Activated naive CD8-positive, alpha-beta T cell treated with anti-CD3 and anti-CD28 coated beads, Interleukin-2, amount 50 U/mL, for 24 hours (primary cell): ENCODE measurements at regions not wholly inside any gene's neighbourhood (a gene's known extent, or its start where the extent isn't known, plus 50 kb on each side); places are given as distances from the start of the nearest gene placed in this dataset.

Source experiments
- ATAC-seq: fragments of 150-1000 bp; cut with Tn5 transposase; one replicate; pipeline ENCODE4 v1.10.0; 2021
- DNase-seq: peaks from one replicate; pipeline ENCODE4 v3.0.0; 2021
- H3K27ac Mint-ChIP-seq: one replicate; pipeline ENCODE4 v1.8.0; 2021; ENCODE audit warnings: mild to moderate bottlenecking, mixed read lengths
- H3K27me3 Mint-ChIP-seq: one replicate; pipeline ENCODE4 v1.8.0; 2021; ENCODE audit warnings: mixed read lengths
- H3K36me3 Mint-ChIP-seq: one replicate; pipeline ENCODE4 v1.8.0; 2021; ENCODE audit warnings: low read depth, mixed read lengths
- H3K4me1 Mint-ChIP-seq: one replicate; pipeline ENCODE4 v1.8.0; 2021; ENCODE audit warnings: mixed read lengths
- H3K4me3 Mint-ChIP-seq: one replicate; pipeline ENCODE4 v1.8.0; 2021; ENCODE audit warnings: mild to moderate bottlenecking, moderate library complexity, mixed read lengths
- H3K9me3 Mint-ChIP-seq: one replicate; pipeline ENCODE4 v1.8.0; 2021; ENCODE audit warnings: mixed read lengths

DNA sequence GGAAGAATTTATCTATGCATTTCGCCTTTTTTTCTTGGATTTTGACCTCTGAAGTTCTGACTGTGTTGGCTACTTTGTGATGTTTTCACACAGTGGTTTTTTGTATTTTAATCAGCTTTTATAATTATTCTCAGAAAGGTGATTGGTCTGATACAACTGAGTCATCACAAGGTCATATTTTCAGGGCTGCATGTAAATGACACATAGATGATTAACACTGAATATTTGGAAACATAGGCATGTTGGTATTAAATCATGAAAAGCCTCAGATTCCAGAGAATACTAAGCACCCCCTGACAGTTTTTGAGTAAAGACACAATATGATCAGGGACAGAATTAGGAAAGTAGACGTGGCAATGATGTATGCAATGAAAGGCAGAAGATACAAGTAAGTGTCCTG is 175.5 kb upstream of the SLCO3A1 start:
- DNase-seq (no peak), ATAC-seq (no peak)
- no peak overlapping the region for H3K4me3 Mint-ChIP-seq
- peaks cover 4% of the 10 kb centered on the region for H3K36me3 Mint-ChIP-seq
- peaks cover 10% of the 10 kb centered on the region for H3K27me3 Mint-ChIP-seq
- no peaks in the 10 kb centered on the region for H3K4me1 Mint-ChIP-seq
- no peak overlapping the region for H3K27ac Mint-ChIP-seq
- H3K9me3 Mint-ChIP-seq: peaks cover 11% of the 10 kb centered on the region

DNA sequence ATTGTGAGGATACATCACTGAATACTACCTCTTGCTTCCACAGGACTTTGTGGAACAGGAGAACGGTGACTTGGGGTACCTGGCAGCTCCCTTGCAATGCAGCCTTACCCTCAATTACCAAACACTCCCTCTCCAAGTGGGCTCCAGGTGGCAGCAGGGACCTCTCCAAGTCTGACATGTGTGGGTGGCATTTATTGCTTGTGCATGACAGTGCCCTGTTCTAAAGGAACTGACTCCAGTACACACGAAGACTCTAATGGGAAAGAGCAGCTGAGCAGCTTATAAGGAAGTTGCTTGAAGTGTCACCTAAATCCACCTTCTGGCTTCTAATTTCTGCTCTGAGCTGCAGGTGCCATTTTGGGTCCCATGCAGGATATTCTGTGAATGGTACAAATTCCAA is 174.1 kb upstream of the SLCO3A1 start:
- no peak overlapping the region for H3K27ac Mint-ChIP-seq
- DNase-seq (no peak), ATAC-seq (no peak)
- peaks cover 10% of the 10 kb centered on the region for H3K27me3 Mint-ChIP-seq
- H3K4me1 Mint-ChIP-seq: no peaks in the 10 kb centered on the region
- H3K4me3 Mint-ChIP-seq: no peak overlapping the region
- peaks cover 7% of the 10 kb centered on the region for H3K9me3 Mint-ChIP-seq
- peaks cover 4% of the 10 kb centered on the region for H3K36me3 Mint-ChIP-seq

- Mint-ChIP-seq H3K27ac (no peak overlapping the region), H3K4me3 (no peak overlapping the region), H3K27me3 (peaks cover 7% of the 10 kb centered on the region), H3K4me1 (no peaks in the 10 kb centered on the region), H3K36me3 (no peaks in the 10 kb centered on the region), H3K9me3 (no peaks in the 10 kb centered on the region)
- ATAC-seq (no peak), DNase-seq (no peak)
These were observed 168.1 kb upstream of the SLCO3A1 start for GRCh38 chr15:91685436-91685835.

- Mint-ChIP-seq H3K9me3 (no peaks in the 10 kb centered on the region), H3K27ac (no peak overlapping the region), H3K4me1 (no peaks in the 10 kb centered on the region), H3K27me3 (peaks cover 2% of the 10 kb centered on the region), H3K4me3 (no peak overlapping the region), H3K36me3 (no peaks in the 10 kb centered on the region)
- ATAC-seq: no peak
- no peak for DNase-seq
These were observed 164.7 kb upstream of the SLCO3A1 start for GRCh38 chr15:91688811-91689210.

GRCh38 chr15:91689377-91689776 is 164.1 kb upstream of the SLCO3A1 start:
- Mint-ChIP-seq H3K27me3 (peaks cover 2% of the 10 kb centered on the region), H3K4me3 (no peak overlapping the region), H3K27ac (no peak overlapping the region), H3K9me3 (no peaks in the 10 kb centered on the region), H3K4me1 (no peaks in the 10 kb centered on the region), H3K36me3 (no peaks in the 10 kb centered on the region)
- ATAC-seq: no peak
- no peak for DNase-seq

DNA sequence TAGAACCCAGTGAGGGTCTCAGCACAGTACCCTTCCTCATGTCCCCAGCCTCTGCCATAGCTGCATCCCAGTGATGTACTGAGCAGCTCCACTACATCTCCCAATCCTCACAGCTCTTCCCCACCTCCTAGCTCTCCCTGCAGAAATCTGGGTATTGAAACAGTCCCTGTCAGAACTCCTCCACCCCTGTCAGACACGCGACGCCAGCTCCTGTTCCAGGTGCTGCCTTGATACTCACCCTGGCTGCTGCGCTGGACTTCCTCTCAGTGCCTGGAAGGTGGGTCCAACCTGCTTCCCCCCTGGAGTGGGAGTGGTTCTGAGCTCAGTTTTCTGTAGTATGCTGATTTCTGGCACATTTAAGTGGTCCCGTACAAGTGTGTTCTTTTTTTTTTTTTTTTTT is 160.9 kb upstream of the SLCO3A1 start:
- no peak overlapping the region for H3K4me3 Mint-ChIP-seq
- no peak for ATAC-seq
- H3K27ac Mint-ChIP-seq: no peak overlapping the region
- H3K4me1 Mint-ChIP-seq: no peaks in the 10 kb centered on the region
- H3K36me3 Mint-ChIP-seq: no peaks in the 10 kb centered on the region
- H3K9me3 Mint-ChIP-seq: no peaks in the 10 kb centered on the region
- DNase-seq: no peak
- H3K27me3 Mint-ChIP-seq: no peaks in the 10 kb centered on the region

- H3K4me1 Mint-ChIP-seq: no peaks in the 10 kb centered on the region
- H3K4me3 Mint-ChIP-seq: no peak overlapping the region
- DNase-seq (no peak), ATAC-seq (no peak)
- no peaks in the 10 kb centered on the region for H3K27me3 Mint-ChIP-seq
- no peak overlapping the region for H3K27ac Mint-ChIP-seq
- no peaks in the 10 kb centered on the region for H3K9me3 Mint-ChIP-seq
- no peaks in the 10 kb centered on the region for H3K36me3 Mint-ChIP-seq
These were observed 159.2 kb upstream of the SLCO3A1 start for GRCh38 chr15:91694131-91694830.

- H3K9me3 Mint-ChIP-seq: no peaks in the 10 kb centered on the region
- H3K4me3 Mint-ChIP-seq: no peak overlapping the region
- ATAC-seq (no peak), DNase-seq (no peak)
- no peaks in the 10 kb centered on the region for H3K27me3 Mint-ChIP-seq
- no peaks in the 10 kb centered on the region for H3K4me1 Mint-ChIP-seq
- no peaks in the 10 kb centered on the region for H3K36me3 Mint-ChIP-seq
- H3K27ac Mint-ChIP-seq: no peak overlapping the region
These were observed 158.7 kb upstream of the SLCO3A1 start for GRCh38 chr15:91694831-91695210.

DNA sequence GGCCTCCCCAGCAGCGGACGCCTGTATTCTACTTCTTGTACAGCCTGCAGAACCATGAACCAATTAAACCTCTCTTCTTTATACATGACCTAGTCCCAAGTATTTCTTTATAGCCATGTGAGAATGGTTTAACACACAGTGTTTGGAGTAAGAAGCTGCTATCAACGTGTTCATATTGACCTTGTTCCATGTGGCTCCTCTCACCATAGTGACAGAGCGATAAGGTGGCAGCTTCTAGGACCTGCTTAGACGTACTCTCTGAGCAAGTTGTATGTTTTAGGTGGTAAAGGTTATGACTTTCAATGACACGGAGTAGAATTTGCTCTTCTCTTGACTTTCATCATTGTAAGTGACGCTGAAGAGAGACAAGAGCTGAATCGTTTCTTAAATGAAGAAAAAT is 157.7 kb upstream of the SLCO3A1 start:
- no peak for ATAC-seq
- no peaks in the 10 kb centered on the region for H3K36me3 Mint-ChIP-seq
- no peak for DNase-seq
- H3K27ac Mint-ChIP-seq: no peak overlapping the region
- H3K4me1 Mint-ChIP-seq: no peaks in the 10 kb centered on the region
- H3K9me3 Mint-ChIP-seq: no peaks in the 10 kb centered on the region
- H3K27me3 Mint-ChIP-seq: no peaks in the 10 kb centered on the region
- H3K4me3 Mint-ChIP-seq: no peak overlapping the region

- no peak for ATAC-seq
- H3K4me1 Mint-ChIP-seq: no peaks in the 10 kb centered on the region
- H3K27ac Mint-ChIP-seq: no peak overlapping the region
- H3K27me3 Mint-ChIP-seq: no peaks in the 10 kb centered on the region
- H3K9me3 Mint-ChIP-seq: no peaks in the 10 kb centered on the region
- no peak overlapping the region for H3K4me3 Mint-ChIP-seq
- H3K36me3 Mint-ChIP-seq: no peaks in the 10 kb centered on the region
- DNase-seq: no peak
These were observed 156.5 kb upstream of the SLCO3A1 start for GRCh38 chr15:91696981-91697380.

- DNase-seq (no peak), ATAC-seq (no peak)
- no peak overlapping the region for H3K4me3 Mint-ChIP-seq
- no peak overlapping the region for H3K27ac Mint-ChIP-seq
- no peaks in the 10 kb centered on the region for H3K4me1 Mint-ChIP-seq
- no peaks in the 10 kb centered on the region for H3K9me3 Mint-ChIP-seq
- H3K27me3 Mint-ChIP-seq: no peaks in the 10 kb centered on the region
- no peaks in the 10 kb centered on the region for H3K36me3 Mint-ChIP-seq
These were observed 155.3 kb upstream of the SLCO3A1 start for GRCh38 chr15:91698241-91698640.

- Mint-ChIP-seq H3K27ac (no peak overlapping the region), H3K4me3 (no peak overlapping the region), H3K27me3 (no peaks in the 10 kb centered on the region), H3K4me1 (no peaks in the 10 kb centered on the region), H3K9me3 (no peaks in the 10 kb centered on the region), H3K36me3 (no peaks in the 10 kb centered on the region)
- ATAC-seq (no peak), DNase-seq (no peak)
These were observed 153.8 kb upstream of the SLCO3A1 start for GRCh38 chr15:91699741-91700140.

DNA sequence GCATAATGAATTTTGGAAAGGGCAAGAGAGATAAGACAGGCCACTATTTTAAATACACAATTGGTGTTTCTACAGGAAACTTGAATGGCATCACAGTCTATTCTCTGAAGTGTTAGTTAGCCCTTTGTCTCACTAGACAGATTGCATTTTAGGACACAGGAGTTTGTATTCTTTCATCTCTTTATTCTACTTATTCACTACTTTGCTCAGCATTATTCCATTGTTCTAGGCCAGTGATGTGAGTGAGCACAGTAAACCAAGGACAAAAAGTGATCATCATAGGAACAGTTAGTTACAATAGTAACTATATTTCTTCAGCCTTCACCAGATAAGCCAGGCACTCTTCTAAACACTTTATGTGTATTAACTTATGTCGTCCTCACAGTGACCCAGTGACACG is 150.2 kb upstream of the SLCO3A1 start:
- DNase-seq (no peak), ATAC-seq (no peak)
- H3K4me3 Mint-ChIP-seq: no peak overlapping the region
- no peaks in the 10 kb centered on the region for H3K27me3 Mint-ChIP-seq
- peaks cover 19% of the 10 kb centered on the region for H3K4me1 Mint-ChIP-seq
- H3K9me3 Mint-ChIP-seq: no peaks in the 10 kb centered on the region
- H3K27ac Mint-ChIP-seq: no peak overlapping the region
- H3K36me3 Mint-ChIP-seq: no peaks in the 10 kb centered on the region

DNA sequence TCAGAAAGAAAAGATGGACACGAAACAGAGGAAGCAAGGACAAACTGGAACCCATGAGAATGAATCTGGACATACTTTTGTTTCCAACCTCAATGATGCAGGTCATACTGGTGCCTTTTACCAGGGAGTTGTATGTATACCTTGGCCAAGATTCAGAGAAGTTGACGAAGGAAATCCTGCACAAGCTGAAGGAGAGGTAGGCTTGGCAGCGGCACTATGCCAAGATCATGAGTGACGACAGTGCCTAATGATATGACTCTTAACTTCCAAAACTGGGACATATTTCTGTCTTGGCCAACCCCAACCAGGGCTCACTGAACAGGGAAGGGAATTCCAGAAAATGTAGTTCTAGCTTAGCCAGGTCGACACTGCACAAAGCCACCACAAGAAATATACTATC is 149.2 kb upstream of the SLCO3A1 start:
- Mint-ChIP-seq H3K9me3 (no peaks in the 10 kb centered on the region), H3K4me1 (peaks cover 19% of the 10 kb centered on the region), H3K27me3 (no peaks in the 10 kb centered on the region), H3K27ac (no peak overlapping the region), H3K4me3 (no peak overlapping the region), H3K36me3 (no peaks in the 10 kb centered on the region)
- no peak for ATAC-seq
- DNase-seq: no peak

DNA sequence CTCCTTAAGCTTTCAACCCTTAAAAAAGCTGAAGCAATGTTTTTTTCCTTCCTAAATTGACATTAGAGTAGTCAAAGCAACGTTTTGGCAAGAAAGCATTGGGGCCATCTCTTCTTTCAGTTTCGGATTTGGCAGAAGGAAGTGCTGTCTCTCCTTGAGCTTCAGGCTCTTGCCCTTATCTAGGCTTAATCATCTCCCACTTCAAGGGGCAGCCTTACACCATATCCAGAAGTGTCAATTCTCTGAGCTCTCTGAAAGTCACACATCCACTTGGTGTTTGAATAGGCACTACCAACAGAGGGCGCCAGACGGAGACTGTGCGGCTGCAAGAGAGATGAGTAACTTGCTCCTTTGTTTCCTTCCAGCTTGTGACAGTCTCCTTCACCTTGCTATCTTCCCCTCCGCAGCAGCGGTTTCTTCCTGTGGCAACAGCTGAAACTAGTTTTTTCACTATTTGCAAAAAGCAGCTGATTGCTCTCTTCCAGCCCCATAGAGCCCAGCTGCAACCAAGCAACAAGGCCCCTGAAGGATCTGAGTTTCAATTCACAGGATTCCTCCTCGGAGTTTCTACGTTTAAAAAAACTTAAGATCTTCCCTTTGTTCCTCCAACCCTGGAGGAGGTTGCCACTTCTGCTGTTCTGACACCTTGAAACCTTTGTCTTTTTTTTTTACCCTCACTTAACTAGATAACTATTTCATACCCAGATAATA is 147.0 kb upstream of the SLCO3A1 start:
- H3K27ac Mint-ChIP-seq: peak overlapping the region; percentile 30
- peaks cover 22% of the 10 kb centered on the region for H3K4me1 Mint-ChIP-seq
- H3K9me3 Mint-ChIP-seq: no peaks in the 10 kb centered on the region
- DNase-seq (peak; percentile 83), ATAC-seq (peak; percentile 100)
- H3K36me3 Mint-ChIP-seq: no peaks in the 10 kb centered on the region
- no peaks in the 10 kb centered on the region for H3K27me3 Mint-ChIP-seq
- H3K4me3 Mint-ChIP-seq: no peak overlapping the region
